GM23338 (cell line): ENCODE measurements at regions not wholly inside any gene's neighbourhood (a gene's known extent, or its start where the extent isn't known, plus 50 kb on each side); places are given as distances from the start of the nearest gene placed in this dataset.

Source experiments
- CREB1 ChIP-seq: fragments of 250-450 bp; sonication (Bioruptor Pico); IDR thresholded peaks from 2 replicates; pipeline ENCODE4 v1.5.0; 2020; ENCODE audit warnings: low read depth, mild to moderate bottlenecking, moderate library complexity
- EZH2 ChIP-seq: fragments of 200-600 bp; sonication (generic); IDR thresholded peaks from one replicate; pipeline ENCODE4 v1.8.0; 2017; ENCODE audit warnings: antibody characterized with exemption, mild to moderate bottlenecking, low read depth; ENCODE audit not compliant: unreplicated experiment
- EZH2phosphoT487 ChIP-seq: fragments of 200-600 bp; sonication (generic); IDR thresholded peaks from one replicate; pipeline ENCODE4 v1.8.1; 2018; ENCODE audit warnings: antibody characterized with exemption; ENCODE audit not compliant: unreplicated experiment
- JUNB ChIP-seq: IDR thresholded peaks from one replicate; pipeline ENCODE4 v1.6.1; 2016; ENCODE audit warnings: antibody characterized with exemption; ENCODE audit not compliant: unreplicated experiment
- POLR2AphosphoS5 ChIP-seq: IDR thresholded peaks from 2 replicates; pipeline ENCODE4 v1.6.1; 2016; ENCODE audit warnings: antibody characterized with exemption, low read depth
- ZNF331 ChIP-seq: fragments of 250-450 bp; sonication (Bioruptor Pico); IDR thresholded peaks from 2 replicates; pipeline ENCODE4 v1.5.0; 2020; ENCODE audit warnings: low read depth, mild to moderate bottlenecking, moderate library complexity
- TF ChIP-seq, protein P1 (sequence below), 2 experiments: fragments of 200-600 bp in 1 of 2; sonication (generic) in 1 of 2; conservative IDR thresholded peaks; 2 replicates each; pipeline versions ENCODE4 v1.5.1 to v1.6.1; 2016 to 2017; ENCODE audit warnings: antibody characterized with exemption in 2 of 2, low read depth in 2 of 2, mild to moderate bottlenecking in 2 of 2, moderate library complexity in 1 of 2
- TF ChIP-seq, protein P2 (sequence below): IDR thresholded peaks from one replicate; pipeline ENCODE4 v1.6.1; 2018; ENCODE audit warnings: antibody characterized with exemption; ENCODE audit not compliant: unreplicated experiment

- TF ChIP-seq, protein P1, sequence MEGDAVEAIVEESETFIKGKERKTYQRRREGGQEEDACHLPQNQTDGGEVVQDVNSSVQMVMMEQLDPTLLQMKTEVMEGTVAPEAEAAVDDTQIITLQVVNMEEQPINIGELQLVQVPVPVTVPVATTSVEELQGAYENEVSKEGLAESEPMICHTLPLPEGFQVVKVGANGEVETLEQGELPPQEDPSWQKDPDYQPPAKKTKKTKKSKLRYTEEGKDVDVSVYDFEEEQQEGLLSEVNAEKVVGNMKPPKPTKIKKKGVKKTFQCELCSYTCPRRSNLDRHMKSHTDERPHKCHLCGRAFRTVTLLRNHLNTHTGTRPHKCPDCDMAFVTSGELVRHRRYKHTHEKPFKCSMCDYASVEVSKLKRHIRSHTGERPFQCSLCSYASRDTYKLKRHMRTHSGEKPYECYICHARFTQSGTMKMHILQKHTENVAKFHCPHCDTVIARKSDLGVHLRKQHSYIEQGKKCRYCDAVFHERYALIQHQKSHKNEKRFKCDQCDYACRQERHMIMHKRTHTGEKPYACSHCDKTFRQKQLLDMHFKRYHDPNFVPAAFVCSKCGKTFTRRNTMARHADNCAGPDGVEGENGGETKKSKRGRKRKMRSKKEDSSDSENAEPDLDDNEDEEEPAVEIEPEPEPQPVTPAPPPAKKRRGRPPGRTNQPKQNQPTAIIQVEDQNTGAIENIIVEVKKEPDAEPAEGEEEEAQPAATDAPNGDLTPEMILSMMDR (conservative IDR thresholded peaks at IDR 0.05; ENCODE audit: low read depth in 2 of 2): no peak
- TF ChIP-seq, protein P2, sequence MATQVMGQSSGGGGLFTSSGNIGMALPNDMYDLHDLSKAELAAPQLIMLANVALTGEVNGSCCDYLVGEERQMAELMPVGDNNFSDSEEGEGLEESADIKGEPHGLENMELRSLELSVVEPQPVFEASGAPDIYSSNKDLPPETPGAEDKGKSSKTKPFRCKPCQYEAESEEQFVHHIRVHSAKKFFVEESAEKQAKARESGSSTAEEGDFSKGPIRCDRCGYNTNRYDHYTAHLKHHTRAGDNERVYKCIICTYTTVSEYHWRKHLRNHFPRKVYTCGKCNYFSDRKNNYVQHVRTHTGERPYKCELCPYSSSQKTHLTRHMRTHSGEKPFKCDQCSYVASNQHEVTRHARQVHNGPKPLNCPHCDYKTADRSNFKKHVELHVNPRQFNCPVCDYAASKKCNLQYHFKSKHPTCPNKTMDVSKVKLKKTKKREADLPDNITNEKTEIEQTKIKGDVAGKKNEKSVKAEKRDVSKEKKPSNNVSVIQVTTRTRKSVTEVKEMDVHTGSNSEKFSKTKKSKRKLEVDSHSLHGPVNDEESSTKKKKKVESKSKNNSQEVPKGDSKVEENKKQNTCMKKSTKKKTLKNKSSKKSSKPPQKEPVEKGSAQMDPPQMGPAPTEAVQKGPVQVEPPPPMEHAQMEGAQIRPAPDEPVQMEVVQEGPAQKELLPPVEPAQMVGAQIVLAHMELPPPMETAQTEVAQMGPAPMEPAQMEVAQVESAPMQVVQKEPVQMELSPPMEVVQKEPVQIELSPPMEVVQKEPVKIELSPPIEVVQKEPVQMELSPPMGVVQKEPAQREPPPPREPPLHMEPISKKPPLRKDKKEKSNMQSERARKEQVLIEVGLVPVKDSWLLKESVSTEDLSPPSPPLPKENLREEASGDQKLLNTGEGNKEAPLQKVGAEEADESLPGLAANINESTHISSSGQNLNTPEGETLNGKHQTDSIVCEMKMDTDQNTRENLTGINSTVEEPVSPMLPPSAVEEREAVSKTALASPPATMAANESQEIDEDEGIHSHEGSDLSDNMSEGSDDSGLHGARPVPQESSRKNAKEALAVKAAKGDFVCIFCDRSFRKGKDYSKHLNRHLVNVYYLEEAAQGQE: no peak
- no peak for TF ChIP-seq POLR2AphosphoS5
- no peak for TF ChIP-seq EZH2phosphoT487
- no peak for TF ChIP-seq CREB1 (CRISPR knock-in tag)
- TF ChIP-seq JUNB: no peak
- no peak for TF ChIP-seq EZH2
- TF ChIP-seq ZNF331 (CRISPR knock-in tag): no peak
These were observed 1382.6 kb upstream of the ADGRL2 start for GRCh38 chr1:80418134-80418533.
